ENCODE measurements at regions not wholly inside any gene's neighbourhood (a gene's known extent, or its start where the extent isn't known, plus 50 kb on each side); places are given as distances from the start of the nearest gene placed in this dataset.

DNA sequence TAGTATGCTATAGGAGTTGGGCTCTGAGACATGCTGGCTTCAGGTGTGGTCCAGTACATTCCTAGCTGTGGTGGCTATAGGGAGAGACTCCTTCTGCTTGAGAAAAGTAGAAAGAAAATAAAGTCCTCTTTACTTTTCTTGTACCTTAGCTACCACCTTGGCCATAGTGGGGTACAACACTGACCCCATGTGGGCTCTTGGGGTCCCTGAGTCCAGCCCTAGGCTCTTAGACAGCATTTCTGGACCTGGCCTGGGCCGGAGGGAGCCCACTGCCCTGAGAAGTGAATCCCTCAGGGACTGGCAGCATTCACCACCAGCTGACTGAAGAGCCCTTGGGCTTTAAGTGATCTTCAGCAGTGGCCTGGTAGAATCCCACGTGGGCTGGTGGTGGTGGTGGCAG, 143.1 kb downstream of the SYT10 start:
- Histone ChIP-seq H3K9me3 (peaks cover 3% of the 10 kb centered on the region), H3K27me3 (replicated peaks in 1 of 2; ENCODE audit: control insufficient read depth in 2 of 2, extremely low read depth in 1 of 2, insufficient read depth in 2 of 2, low read length in 1 of 2) (no peaks in the 10 kb centered on the region), H3K4me3 (ENCODE audit: control insufficient read depth in 1 of 2, extremely low read depth in 1 of 2, low read length in 1 of 2) (no peak overlapping the region), H3K4me1 (ENCODE audit: control insufficient read depth in 1 of 2, extremely low read depth in 1 of 2, insufficient read depth in 2 of 2, low read length in 2 of 2) (no peaks in the 10 kb centered on the region), H3K27ac (ENCODE audit: low read length) (no peak overlapping the region), H3K36me3 (ENCODE audit: control insufficient read depth in 2 of 2, extremely low read depth in 1 of 2, insufficient read depth in 1 of 2, low read length in 1 of 2) (no peaks in the 10 kb centered on the region)
- Mint-ChIP-seq H3K4me3 (no peak overlapping the region), H3K9me3 (peaks cover 6 to 31% (median 21%) of the 10 kb centered on the region in 3 donors), H3K36me3 (no peaks in the 10 kb centered on the region), H3K27ac (no peak overlapping the region), H3K4me1 (no peaks in the 10 kb centered on the region), H3K27me3 (no peaks in the 10 kb centered on the region)
- DNase-seq (no peak), ATAC-seq (replicated peaks in 1 of 4) (no peak)
- ChIA-PET CTCF (no interaction called here), POLR2A (no interaction called here)
- 33% methylated on average over 1 of the region's 2 CpGs for WGBS (ENCODE audit: insufficient coverage)

DNA sequence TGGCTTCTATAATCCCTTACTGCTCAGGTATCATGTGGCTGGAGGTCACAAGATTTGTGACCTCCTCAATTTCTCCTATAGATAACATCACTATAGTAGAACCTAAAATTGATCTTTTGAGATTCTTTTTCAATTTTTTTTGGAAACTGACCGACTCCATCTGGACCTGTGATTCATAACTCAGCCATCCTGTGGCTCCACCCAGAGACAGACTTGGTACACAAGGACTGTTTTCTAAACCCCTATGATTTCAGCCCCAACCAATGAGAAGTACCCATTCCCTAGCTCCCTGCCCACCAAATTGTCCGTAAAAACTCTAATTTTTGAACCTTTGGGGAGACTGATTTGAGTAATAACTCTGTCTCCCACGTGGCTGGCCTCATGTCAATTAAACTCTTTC, 148.9 kb downstream of the SYT10 start:
- ChIA-PET POLR2A (no interaction called here), CTCF (no interaction called here)
- Mint-ChIP-seq H3K36me3 (no peaks in the 10 kb centered on the region), H3K27me3 (no peaks in the 10 kb centered on the region), H3K4me1 (no peaks in the 10 kb centered on the region), H3K9me3 (peaks cover 3 to 9% (median 4%) of the 10 kb centered on the region in 3 donors), H3K4me3 (no peak overlapping the region), H3K27ac (no peak overlapping the region)
- no peak for DNase-seq
- no peak for ATAC-seq (replicated peaks in 1 of 4)
- H3K27ac ChIP-seq (ENCODE audit: low read length): no peak overlapping the region
- no peaks in the 10 kb centered on the region for H3K36me3 ChIP-seq (ENCODE audit: control insufficient read depth in 2 of 2, extremely low read depth in 1 of 2, insufficient read depth in 1 of 2, low read length in 1 of 2)
- 71% methylated on average over 1 of the region's 3 CpGs for WGBS (ENCODE audit: insufficient coverage)
- no peaks in the 10 kb centered on the region for H3K9me3 ChIP-seq
- H3K4me3 ChIP-seq (ENCODE audit: control insufficient read depth in 1 of 2, extremely low read depth in 1 of 2, low read length in 1 of 2): no peak overlapping the region
- H3K4me1 ChIP-seq (ENCODE audit: control insufficient read depth in 1 of 2, extremely low read depth in 1 of 2, insufficient read depth in 2 of 2, low read length in 2 of 2): no peaks in the 10 kb centered on the region
- H3K27me3 ChIP-seq (replicated peaks in 1 of 2; ENCODE audit: control insufficient read depth in 2 of 2, extremely low read depth in 1 of 2, insufficient read depth in 2 of 2, low read length in 1 of 2): no peaks in the 10 kb centered on the region

DNA sequence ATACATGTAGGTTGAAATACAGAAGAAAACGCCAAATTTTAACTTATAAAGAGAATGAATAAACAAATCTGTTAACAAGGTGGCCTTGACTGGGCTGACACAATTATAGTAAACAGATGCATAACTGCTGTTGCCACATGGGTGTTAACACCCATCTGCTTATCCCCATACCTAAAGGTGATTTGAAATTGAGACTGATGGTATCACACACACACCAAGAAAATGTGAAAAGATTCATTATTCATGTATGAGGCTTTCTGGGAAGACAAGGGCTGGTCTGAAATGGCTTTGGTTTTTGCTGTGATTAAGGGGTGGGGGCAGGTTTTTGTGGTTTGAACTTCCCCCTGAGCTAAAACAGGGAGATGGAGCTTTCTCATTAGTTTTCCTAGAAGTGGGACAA, 156.6 kb downstream of the SYT10 start:
- H3K27me3 Mint-ChIP-seq: no peaks in the 10 kb centered on the region
- H3K27ac Mint-ChIP-seq: no peak overlapping the region
- H3K27ac ChIP-seq (ENCODE audit: low read length): no peak overlapping the region
- ChIA-PET CTCF (interaction anchor here in 1 of 2 donors (0.5 kb wide), 1 partner anchor 739 kb away, joined by 9 read pairs; no protein-coding TSS in a partner anchor), POLR2A (no interaction called here)
- no peak for DNase-seq
- no peak overlapping the region for H3K4me3 ChIP-seq (ENCODE audit: control insufficient read depth in 1 of 2, extremely low read depth in 1 of 2, low read length in 1 of 2)
- H3K9me3 Mint-ChIP-seq: peaks cover 22 to 40% (median 23%) of the 10 kb centered on the region in 3 donors
- H3K4me1 ChIP-seq (ENCODE audit: control insufficient read depth in 1 of 2, extremely low read depth in 1 of 2, insufficient read depth in 2 of 2, low read length in 2 of 2): no peaks in the 10 kb centered on the region
- no peaks in the 10 kb centered on the region for H3K36me3 Mint-ChIP-seq
- no peaks in the 10 kb centered on the region for H3K4me1 Mint-ChIP-seq
- no peaks in the 10 kb centered on the region for H3K9me3 ChIP-seq
- H3K4me3 Mint-ChIP-seq: no peak overlapping the region
- H3K36me3 ChIP-seq (ENCODE audit: control insufficient read depth in 2 of 2, extremely low read depth in 1 of 2, insufficient read depth in 1 of 2, low read length in 1 of 2): no peaks in the 10 kb centered on the region
- no peak for ATAC-seq (replicated peaks in 1 of 4)
- no peaks in the 10 kb centered on the region for H3K27me3 ChIP-seq (replicated peaks in 1 of 2; ENCODE audit: control insufficient read depth in 2 of 2, extremely low read depth in 1 of 2, insufficient read depth in 2 of 2, low read length in 1 of 2)
- no CpG with 5 or more reads among the region's 1 CpG for WGBS (ENCODE audit: insufficient coverage)

DNA sequence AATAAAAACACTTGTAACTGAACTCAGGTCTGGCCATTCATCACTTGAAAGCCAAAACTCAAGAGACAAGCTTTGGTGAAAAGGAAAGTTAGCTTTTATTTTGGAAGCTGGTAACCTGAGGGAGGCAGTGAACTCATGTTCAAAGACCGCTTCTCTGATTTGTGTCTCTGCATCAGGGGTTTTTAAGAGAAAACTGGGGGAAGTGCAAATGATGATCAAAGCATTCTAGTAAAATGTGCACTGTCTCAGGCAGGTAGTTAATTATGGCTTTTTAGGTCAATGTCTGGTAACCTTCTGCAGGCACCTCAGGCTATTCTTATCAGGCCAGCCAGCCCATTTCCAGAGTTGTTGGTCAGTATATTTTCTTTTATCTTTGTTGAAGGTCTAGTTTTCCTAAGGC, 162.2 kb downstream of the SYT10 start:
- 57% methylated on average over 1 of the region's 1 CpG for WGBS (ENCODE audit: insufficient coverage)
- Mint-ChIP-seq H3K36me3 (no peaks in the 10 kb centered on the region), H3K4me3 (no peak overlapping the region), H3K27me3 (no peaks in the 10 kb centered on the region), H3K27ac (no peak overlapping the region), H3K4me1 (no peaks in the 10 kb centered on the region), H3K9me3 (peaks cover 18 to 52% (median 29%) of the 10 kb centered on the region in 3 donors)
- no peak overlapping the region for H3K4me3 ChIP-seq (ENCODE audit: control insufficient read depth in 1 of 2, extremely low read depth in 1 of 2, low read length in 1 of 2)
- H3K27me3 ChIP-seq (replicated peaks in 1 of 2; ENCODE audit: control insufficient read depth in 2 of 2, extremely low read depth in 1 of 2, insufficient read depth in 2 of 2, low read length in 1 of 2): no peaks in the 10 kb centered on the region
- H3K9me3 ChIP-seq: no peaks in the 10 kb centered on the region
- no peaks in the 10 kb centered on the region for H3K4me1 ChIP-seq (ENCODE audit: control insufficient read depth in 1 of 2, extremely low read depth in 1 of 2, insufficient read depth in 2 of 2, low read length in 2 of 2)
- ChIA-PET CTCF (no interaction called here), POLR2A (no interaction called here)
- ATAC-seq (replicated peaks in 1 of 4) (no peak), DNase-seq (no peak)
- H3K36me3 ChIP-seq (ENCODE audit: control insufficient read depth in 2 of 2, extremely low read depth in 1 of 2, insufficient read depth in 1 of 2, low read length in 1 of 2): no peaks in the 10 kb centered on the region
- no peak overlapping the region for H3K27ac ChIP-seq (ENCODE audit: low read length)

DNA sequence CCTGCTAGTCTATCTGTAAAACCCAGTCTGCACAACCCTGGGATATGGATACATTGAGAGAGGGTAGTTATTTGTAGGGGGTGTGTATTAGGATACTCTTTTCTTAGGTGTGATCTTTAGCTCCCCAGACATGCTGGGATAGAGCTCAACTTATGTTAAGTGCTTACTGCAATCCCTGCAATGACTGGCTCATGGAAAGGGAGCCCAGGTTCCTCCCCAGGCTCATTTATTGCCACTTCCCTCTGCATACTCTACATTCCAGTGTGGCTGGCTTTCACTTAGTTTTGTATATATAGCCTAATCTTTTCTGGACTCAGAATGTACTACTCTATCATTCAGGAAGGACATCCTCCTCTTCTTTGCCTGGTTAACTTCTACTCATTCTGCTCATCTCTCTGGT, 172.0 kb downstream of the SYT10 start:
- ATAC-seq (replicated peaks in 1 of 4): no peak
- no peaks in the 10 kb centered on the region for H3K27me3 ChIP-seq (replicated peaks in 1 of 2; ENCODE audit: control insufficient read depth in 2 of 2, extremely low read depth in 1 of 2, insufficient read depth in 2 of 2, low read length in 1 of 2)
- no peak overlapping the region for H3K4me3 ChIP-seq (ENCODE audit: control insufficient read depth in 1 of 2, extremely low read depth in 1 of 2, low read length in 1 of 2)
- H3K4me1 Mint-ChIP-seq: no peaks in the 10 kb centered on the region
- no peak overlapping the region for H3K4me3 Mint-ChIP-seq
- ChIA-PET CTCF (interaction anchor here in 1 of 2 donors (0.5 kb wide), 1 partner anchor 1667 kb away, joined by 7 read pairs; no protein-coding TSS in a partner anchor), POLR2A (no interaction called here)
- peaks cover 0 to 5% (median 3%) of the 10 kb centered on the region in 3 donors for H3K9me3 Mint-ChIP-seq
- no peaks in the 10 kb centered on the region for H3K36me3 ChIP-seq (ENCODE audit: control insufficient read depth in 2 of 2, extremely low read depth in 1 of 2, insufficient read depth in 1 of 2, low read length in 1 of 2)
- H3K27me3 Mint-ChIP-seq: no peaks in the 10 kb centered on the region
- no peak for DNase-seq
- no peak overlapping the region for H3K27ac Mint-ChIP-seq
- H3K27ac ChIP-seq (ENCODE audit: low read length): no peak overlapping the region
- H3K36me3 Mint-ChIP-seq: no peaks in the 10 kb centered on the region
- no peaks in the 10 kb centered on the region for H3K9me3 ChIP-seq
- H3K4me1 ChIP-seq (ENCODE audit: control insufficient read depth in 1 of 2, extremely low read depth in 1 of 2, insufficient read depth in 2 of 2, low read length in 2 of 2): no peaks in the 10 kb centered on the region

DNA sequence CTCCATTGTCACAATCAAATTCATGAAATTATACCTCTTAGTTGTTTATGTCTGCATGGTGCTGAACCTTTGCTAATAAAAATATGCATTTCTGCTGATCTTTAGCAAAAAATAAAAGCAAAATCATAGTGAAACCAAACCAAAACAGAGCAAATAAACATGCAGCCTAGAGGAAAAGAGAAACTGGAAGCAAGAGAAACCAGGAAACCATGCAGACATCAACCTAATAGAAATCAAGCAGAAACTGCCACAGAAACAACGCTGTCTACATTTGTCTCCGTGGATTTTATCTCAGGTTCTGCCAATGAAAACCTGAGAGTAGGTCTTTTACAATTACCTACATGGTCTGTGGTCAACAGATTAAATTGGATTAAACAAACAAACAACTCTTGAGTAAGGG, 173.7 kb downstream of the SYT10 start:
- no peak overlapping the region for H3K4me3 ChIP-seq (ENCODE audit: control insufficient read depth in 1 of 2, extremely low read depth in 1 of 2, low read length in 1 of 2)
- H3K4me1 ChIP-seq (ENCODE audit: control insufficient read depth in 1 of 2, extremely low read depth in 1 of 2, insufficient read depth in 2 of 2, low read length in 2 of 2): no peaks in the 10 kb centered on the region
- peaks cover 4% of the 10 kb centered on the region for H3K9me3 ChIP-seq
- H3K27ac ChIP-seq (ENCODE audit: low read length): no peak overlapping the region
- H3K4me3 Mint-ChIP-seq: no peak overlapping the region
- no peaks in the 10 kb centered on the region for H3K27me3 Mint-ChIP-seq
- ATAC-seq (replicated peaks in 1 of 4) (no peak), DNase-seq (no peak)
- CTCF ChIA-PET: no interaction called here
- no peaks in the 10 kb centered on the region for H3K27me3 ChIP-seq (replicated peaks in 1 of 2; ENCODE audit: control insufficient read depth in 2 of 2, extremely low read depth in 1 of 2, insufficient read depth in 2 of 2, low read length in 1 of 2)
- H3K36me3 ChIP-seq (ENCODE audit: control insufficient read depth in 2 of 2, extremely low read depth in 1 of 2, insufficient read depth in 1 of 2, low read length in 1 of 2): no peaks in the 10 kb centered on the region
- no peaks in the 10 kb centered on the region for H3K36me3 Mint-ChIP-seq
- H3K9me3 Mint-ChIP-seq: peaks cover 0 to 5% (median 3%) of the 10 kb centered on the region in 3 donors
- H3K27ac Mint-ChIP-seq: no peak overlapping the region
- H3K4me1 Mint-ChIP-seq: no peaks in the 10 kb centered on the region
- WGBS (ENCODE audit: insufficient coverage): no CpG with 5 or more reads among the region's 2 CpGs
- POLR2A ChIA-PET: no interaction called here

DNA sequence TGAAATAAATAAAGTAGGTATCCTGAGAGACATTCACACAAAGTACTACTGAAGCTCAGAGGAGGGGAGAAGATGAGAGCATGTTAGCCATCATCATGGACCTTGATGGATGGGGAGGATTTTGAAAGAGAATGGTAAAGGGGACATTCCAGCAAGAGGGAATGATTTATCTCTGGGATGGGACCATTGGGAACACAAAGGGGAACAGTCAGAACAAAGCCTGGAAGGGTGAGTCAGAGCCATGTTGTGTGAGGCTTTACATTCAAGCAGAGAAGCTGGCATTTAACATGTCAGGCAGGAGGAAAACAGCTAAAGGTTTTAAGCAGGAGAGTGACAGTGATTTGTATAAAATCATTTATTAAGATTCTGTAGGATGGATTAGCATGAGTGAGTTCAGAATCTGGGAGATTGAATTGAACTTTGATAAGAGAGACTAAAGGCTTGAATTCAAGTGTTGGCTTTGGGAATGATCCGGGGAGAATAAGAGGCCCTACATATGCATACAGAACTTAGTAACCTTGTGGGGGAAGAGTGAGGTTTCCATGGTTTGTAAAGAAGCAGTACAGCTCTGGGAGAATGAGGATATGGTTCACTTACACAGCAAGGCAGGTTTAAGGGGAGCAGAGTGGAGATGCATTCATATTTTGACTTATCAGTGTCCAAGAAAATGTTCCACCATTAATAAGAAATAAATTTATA, 174.4 kb downstream of the SYT10 start:
- no peak overlapping the region for H3K4me3 ChIP-seq (ENCODE audit: control insufficient read depth in 1 of 2, extremely low read depth in 1 of 2, low read length in 1 of 2)
- peaks cover 0 to 6% (median 3%) of the 10 kb centered on the region in 3 donors for H3K9me3 Mint-ChIP-seq
- no peaks in the 10 kb centered on the region for H3K27me3 ChIP-seq (replicated peaks in 1 of 2; ENCODE audit: control insufficient read depth in 2 of 2, extremely low read depth in 1 of 2, insufficient read depth in 2 of 2, low read length in 1 of 2)
- no peaks in the 10 kb centered on the region for H3K4me1 Mint-ChIP-seq
- no peaks in the 10 kb centered on the region for H3K4me1 ChIP-seq (ENCODE audit: control insufficient read depth in 1 of 2, extremely low read depth in 1 of 2, insufficient read depth in 2 of 2, low read length in 2 of 2)
- no peak overlapping the region for H3K27ac Mint-ChIP-seq
- ATAC-seq (replicated peaks in 1 of 4) (no peak), DNase-seq (no peak)
- ChIA-PET CTCF (no interaction called here), POLR2A (no interaction called here)
- no peaks in the 10 kb centered on the region for H3K27me3 Mint-ChIP-seq
- no peaks in the 10 kb centered on the region for H3K36me3 ChIP-seq (ENCODE audit: control insufficient read depth in 2 of 2, extremely low read depth in 1 of 2, insufficient read depth in 1 of 2, low read length in 1 of 2)
- no peak overlapping the region for H3K27ac ChIP-seq (ENCODE audit: low read length)
- H3K4me3 Mint-ChIP-seq: no peak overlapping the region
- no peaks in the 10 kb centered on the region for H3K36me3 Mint-ChIP-seq
- WGBS (ENCODE audit: insufficient coverage): 88% methylated on average over 1 of the region's 1 CpG
- H3K9me3 ChIP-seq: peaks cover 4% of the 10 kb centered on the region

Data from T-cell (primary cell).